ENCODE measurements at regions not wholly inside any gene's neighbourhood (a gene's known extent, or its start where the extent isn't known, plus 50 kb on each side); places are given as distances from the start of the nearest gene placed in this dataset.
"Not testable (repeated sequence)": the region's sequence is repeated elsewhere in the genome, so short reads cannot be mapped to it uniquely, and the experiment has no call there.

DNA sequence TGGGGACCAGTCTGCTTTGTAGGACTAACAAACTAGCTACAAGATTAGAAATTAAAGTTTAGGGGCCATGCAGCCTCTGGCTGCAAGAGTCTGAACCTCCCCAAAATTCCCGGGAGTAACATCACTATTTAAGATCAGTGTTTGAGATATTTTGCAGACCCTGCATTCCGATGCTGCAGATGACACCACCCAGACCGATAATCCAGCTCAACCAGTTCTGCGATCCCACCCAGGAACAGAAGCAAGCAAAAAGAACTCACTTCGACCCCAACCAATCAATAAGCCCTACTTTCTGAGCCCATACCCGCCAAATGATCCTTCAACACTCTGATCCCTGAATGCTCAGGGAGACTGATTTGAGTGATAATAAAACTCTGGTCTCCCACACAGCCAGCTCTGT is 877.8 kb downstream of the FAT4 start:
- intact Hi-C loops (cut with DNase I; ENCODE audit: low total_unique reads): no loop called here
- DNase-seq (ENCODE audit: low spot score in 2 of 2): no peak
- WGBS, 2 donors: 58 to 59% methylated on average over 6 of the region's 6 CpGs
- H3K4me3 ChIP-seq (ENCODE audit: low read depth, poor library complexity, severe bottlenecking): no peak overlapping the region
- no peak for TF ChIP-seq POLR2A (IDR thresholded peaks at IDR 0.05)

DNA sequence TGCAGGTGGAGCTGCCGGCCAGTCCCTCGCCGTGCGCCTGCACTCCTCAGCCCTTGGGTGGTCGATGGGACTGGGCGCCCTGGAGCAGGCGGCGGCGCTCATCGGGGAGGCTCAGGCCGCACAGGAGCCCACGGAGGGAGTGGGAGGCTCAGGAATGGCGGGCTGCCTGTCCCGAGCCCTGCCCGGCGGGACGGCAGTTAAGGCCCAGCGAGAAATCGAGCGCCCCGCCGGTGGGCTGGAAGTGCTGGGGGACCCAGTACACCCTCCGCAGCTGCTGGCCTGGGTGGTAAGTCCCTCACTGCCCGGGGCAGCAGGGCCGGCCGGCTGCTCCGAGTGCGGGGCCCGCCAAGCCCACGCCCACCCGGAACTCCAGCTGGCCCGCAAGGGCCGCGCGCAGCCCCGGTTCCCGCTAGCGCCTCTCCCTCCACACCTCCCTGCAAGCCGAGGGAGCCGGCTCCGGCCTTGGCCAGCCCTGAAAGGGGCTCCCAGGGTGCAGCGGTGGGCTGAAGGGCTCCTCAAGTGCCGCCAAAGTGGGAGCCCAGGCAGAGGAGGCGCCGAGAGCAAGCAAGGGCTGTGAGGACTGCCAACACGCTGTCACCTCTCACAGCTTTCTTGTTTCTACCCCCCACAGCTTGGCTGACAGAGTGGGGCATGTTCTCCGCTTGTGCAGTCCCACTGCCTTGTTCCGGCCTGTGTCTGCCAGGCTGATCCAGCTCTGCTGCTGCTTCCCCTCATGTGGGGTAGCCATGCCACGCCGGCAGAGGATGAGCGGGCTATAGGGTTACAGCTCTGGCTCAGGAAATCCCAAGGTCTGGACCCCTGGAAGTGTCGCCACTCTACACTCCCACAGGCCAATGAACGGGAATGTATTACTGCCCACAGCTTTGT is 886.7 kb downstream of the FAT4 start:
- whole genome bisulfite sequencing, 2 donors: 92 to 96% methylated on average over 30 to 40 of the region's 53 CpGs
- DNase-seq (ENCODE audit: low spot score in 2 of 2); H3K4me3 ChIP-seq (ENCODE audit: low read depth, poor library complexity, severe bottlenecking); intact Hi-C loops (cut with DNase I; ENCODE audit: low total_unique reads): not testable (repeated sequence)

DNA sequence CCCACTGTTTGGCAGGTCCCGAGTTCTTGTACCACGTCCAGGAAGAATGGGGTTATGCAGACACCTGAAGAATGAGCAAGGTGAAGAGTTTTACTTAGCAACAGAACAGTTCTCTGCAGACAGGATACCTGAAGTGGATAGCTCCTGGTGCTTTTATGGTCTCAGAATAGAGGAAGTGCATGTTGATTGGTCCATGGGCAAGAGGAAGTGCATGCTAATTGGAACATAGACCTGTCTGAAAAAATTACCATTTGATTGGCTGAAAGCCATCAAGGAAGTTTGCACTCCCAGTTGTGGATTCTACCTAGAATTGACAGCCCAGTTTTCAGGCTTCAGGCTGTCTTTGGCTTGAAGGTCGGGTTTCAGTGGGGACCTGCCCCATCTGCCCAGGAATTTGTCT is 887.5 kb downstream of the FAT4 start:
- no peak for DNase-seq (ENCODE audit: low spot score in 2 of 2)
- TF ChIP-seq CTCF (IDR thresholded peaks at IDR 0.05): no peak
- no peak for TF ChIP-seq POLR2A (IDR thresholded peaks at IDR 0.05)
- H3K4me3 ChIP-seq (ENCODE audit: low read depth, poor library complexity, severe bottlenecking): no peak overlapping the region
- 76 to 79% methylated on average over 3 of the region's 3 CpGs for WGBS, 2 donors
- intact Hi-C loops (cut with DNase I; ENCODE audit: low total_unique reads): no loop called here

DNA sequence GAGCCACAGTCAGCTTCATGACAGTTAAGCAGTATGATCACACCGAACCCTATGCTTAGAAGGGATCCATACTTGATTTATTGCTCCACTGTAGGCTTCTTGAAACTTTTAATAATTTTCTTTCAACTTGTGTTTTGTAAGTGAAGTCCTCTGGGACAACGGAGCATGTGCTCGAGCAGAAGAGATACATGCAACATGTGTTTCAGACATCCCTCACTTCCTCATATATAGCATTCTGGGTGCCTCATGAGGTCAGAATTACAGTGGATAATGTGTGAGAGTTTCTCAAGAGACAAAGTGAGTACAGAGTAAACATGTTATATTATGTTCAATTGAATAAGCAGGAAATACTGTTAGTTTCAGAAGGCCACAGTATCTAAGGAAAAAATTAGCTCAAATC is 893.2 kb downstream of the FAT4 start:
- intact Hi-C loops (cut with DNase I; ENCODE audit: low total_unique reads): no loop called here
- H3K4me3 ChIP-seq (ENCODE audit: low read depth, poor library complexity, severe bottlenecking): no peak overlapping the region
- DNase-seq (ENCODE audit: low spot score in 2 of 2): no peak
- WGBS, 2 donors: 75 to 77% methylated on average over 3 of the region's 3 CpGs
- TF ChIP-seq CTCF (IDR thresholded peaks at IDR 0.05): no peak
- no peak for TF ChIP-seq POLR2A (IDR thresholded peaks at IDR 0.05)

- TF ChIP-seq CTCF (IDR thresholded peaks at IDR 0.05) (no peak), POLR2A (IDR thresholded peaks at IDR 0.05) (no peak)
- DNase-seq (ENCODE audit: low spot score in 2 of 2): no peak
- WGBS, 2 donors: 44 to 49% methylated on average over 3 of the region's 3 CpGs
- intact Hi-C loops (cut with DNase I; ENCODE audit: low total_unique reads): no loop called here
- no peak overlapping the region for H3K4me3 ChIP-seq (ENCODE audit: low read depth, poor library complexity, severe bottlenecking)
These were observed 894.4 kb downstream of the FAT4 start for GRCh38 chr4:126209147-126209546.

GRCh38 chr4:126213996-126214395 is 899.2 kb downstream of the FAT4 start:
- no peak overlapping the region for H3K4me3 ChIP-seq (ENCODE audit: low read depth, poor library complexity, severe bottlenecking)
- 71 to 75% methylated on average over 3 of the region's 3 CpGs for WGBS, 2 donors
- intact Hi-C loops (cut with DNase I; ENCODE audit: low total_unique reads): no loop called here
- no peak for TF ChIP-seq CTCF (IDR thresholded peaks at IDR 0.05)
- DNase-seq (ENCODE audit: low spot score in 2 of 2): no peak

- DNase-seq (ENCODE audit: low spot score in 2 of 2): no peak
- TF ChIP-seq POLR2A (IDR thresholded peaks at IDR 0.05) (no peak), CTCF (IDR thresholded peaks at IDR 0.05) (no peak)
- intact Hi-C loops (cut with DNase I; ENCODE audit: low total_unique reads): no loop called here
- WGBS, 2 donors: 52 to 61% methylated on average over 1 of the region's 1 CpG
- no peak overlapping the region for H3K4me3 ChIP-seq (ENCODE audit: low read depth, poor library complexity, severe bottlenecking)
These were observed 901.0 kb downstream of the FAT4 start for GRCh38 chr4:126215759-126216158.

Data from lower leg skin (tissue), 4 donors.